SK-N-MC (cell line): ENCODE measurements at regions not wholly inside any gene's neighbourhood (a gene's known extent, or its start where the extent isn't known, plus 50 kb on each side); places are given as distances from the start of the nearest gene placed in this dataset.

ENCODE experiments used
- EZH2 ChIP-seq: fragments of 200-600 bp; sonication (generic); IDR thresholded peaks from one replicate; pipeline ENCODE4 v1.6.1; 2017; ENCODE audit warnings: antibody characterized with exemption
- FOXP2 ChIP-seq: optimal IDR thresholded peaks from 2 replicates; pipeline ENCODE3; 2011; ENCODE audit warnings: mild to moderate bottlenecking, moderate library complexity; ENCODE audit not compliant: insufficient read depth; ENCODE audit errors: extremely low read length, control extremely low read depth
- POLR2AphosphoS5 ChIP-seq: IDR thresholded peaks from 2 replicates; pipeline ENCODE4 v1.6.1; 2012; ENCODE audit warnings: mild to moderate bottlenecking, low read depth, low read length, borderline replicate concordance

DNA sequence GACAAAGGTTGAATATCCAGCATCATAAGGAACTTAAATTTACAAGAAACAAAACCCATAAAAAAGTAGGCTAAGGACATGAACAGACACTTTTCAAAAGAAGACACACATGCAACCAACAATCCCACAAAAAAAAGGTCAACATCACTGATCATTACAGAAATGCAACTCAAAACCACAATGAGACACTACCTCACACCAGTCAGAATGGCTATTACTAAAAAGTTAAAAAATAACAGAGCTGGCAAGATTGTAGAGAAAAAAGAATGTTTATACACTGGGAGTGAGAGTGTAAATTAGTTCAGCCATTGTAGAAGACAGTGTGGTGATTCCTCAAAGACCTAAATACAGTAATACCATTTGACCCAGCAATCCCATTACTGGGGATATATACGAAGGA is 474.7 kb downstream of the TRIML1 start:
- TF ChIP-seq EZH2 = no peak
- TF ChIP-seq POLR2AphosphoS5 = no peak
- no peak for TF ChIP-seq FOXP2
